H1 (cell line): ENCODE measurements at regions not wholly inside any gene's neighbourhood (a gene's known extent, or its start where the extent isn't known, plus 50 kb on each side); places are given as distances from the start of the nearest gene placed in this dataset.

Experiments
- CTCF ChIA-PET: fragments of 300-600 bp; sonication (Branson Sonifier 250); formaldehyde crosslinking; loops from one replicate; lab custom pipeline; 2021; ENCODE audit not compliant: partially characterized antibody; lab: Charles Lee
- POLR2A ChIA-PET: fragments of 300-600 bp; sonication (Branson Sonifier 250); formaldehyde crosslinking; loops from one replicate; lab custom pipeline; 2021; ENCODE audit warnings: inconsistent platforms; ENCODE audit not compliant: partially characterized antibody; lab: Charles Lee
- DNase-seq, 2 experiments: peaks; one replicate each; pipeline versions ENCODE4 v3.0.0 to v3.0.0-alpha.2; 2010 to 2022; ENCODE audit warnings: low spot score in 2 of 2, low read depth in 1 of 2, mixed read lengths in 1 of 2
- FAIRE-seq: peaks from 2 replicates; lab custom pipeline; 2011; peaks lifted over from hg19 to GRCh38; lab: Jason Lieb, UNC
- H2AFZ ChIP-seq: 2 replicates; pipeline ENCODE4 v1.8.1; 2012; ENCODE audit warnings: low read length, inconsistent platforms
- H2AK5ac ChIP-seq: 2 replicates; pipeline ENCODE4 v1.6.1; 2013; ENCODE audit warnings: low read depth, low read length
- H2BK120ac ChIP-seq: replicated peaks from 2 replicates; pipeline ENCODE3; 2013; ENCODE audit warnings: low read depth, low read length, inconsistent platforms
- H2BK12ac ChIP-seq: 2 replicates; pipeline ENCODE4 v1.6.1; 2013; ENCODE audit warnings: low read depth, low read length
- H2BK15ac ChIP-seq: 2 replicates; pipeline ENCODE4 v1.6.1; 2013; ENCODE audit warnings: low read length
- H2BK20ac ChIP-seq: 2 replicates; pipeline ENCODE4 v1.6.1; 2013; ENCODE audit warnings: low read length
- H2BK5ac ChIP-seq: 2 replicates; pipeline ENCODE4 v1.6.1; 2013; ENCODE audit warnings: low read depth, low read length
- H3K14ac ChIP-seq: 2 replicates; pipeline ENCODE4 v1.6.1; 2013; ENCODE audit warnings: inconsistent platforms; ENCODE audit not compliant: insufficient read length
- H3K18ac ChIP-seq: 2 replicates; pipeline ENCODE4 v1.6.1; 2013; ENCODE audit warnings: low read length; ENCODE audit errors: extremely low read depth
- H3K23ac ChIP-seq: 2 replicates; pipeline ENCODE4 v1.6.1; 2013; ENCODE audit warnings: inconsistent platforms; ENCODE audit not compliant: insufficient read length
- H3K23me2 ChIP-seq: 2 replicates; pipeline ENCODE4 v1.6.1; 2013; ENCODE audit warnings: low read depth, low read length
- H3K27ac ChIP-seq: 2 replicates; pipeline ENCODE4 v1.6.1; 2011; ENCODE audit warnings: low read depth, low read length, inconsistent platforms
- H3K27me3 ChIP-seq, 4 experiments: replicated peaks in 1 of 4; 1 replicate in 1 of 4; 2 replicates in 3 of 4; pipeline versions ENCODE4 v1.6.1 to v1.8.1; 2011 to 2013; ENCODE audit warnings: low read length in 3 of 4, mild to moderate bottlenecking in 3 of 4, inconsistent platforms in 2 of 4, mixed read lengths in 2 of 4, moderate library complexity in 1 of 4; ENCODE audit not compliant: control insufficient read depth in 3 of 4, insufficient read depth in 3 of 4; ENCODE audit errors: extremely low read depth in 1 of 4
- H3K36me3 ChIP-seq, 4 experiments: 2 replicates each; pipeline versions ENCODE4 v1.6.1 to v1.8.1; 2011 to 2013; ENCODE audit warnings: mild to moderate bottlenecking in 4 of 4, low read length in 3 of 4, moderate library complexity in 2 of 4, control low read depth in 1 of 4, inconsistent platforms in 1 of 4; ENCODE audit not compliant: insufficient read depth in 4 of 4, control insufficient read depth in 2 of 4
- H3K4ac ChIP-seq: replicated peaks from 2 replicates; pipeline ENCODE3; 2013; ENCODE audit warnings: low read length, low read depth, mixed read lengths, inconsistent platforms; ENCODE audit not compliant: insufficient read length
- H3K4me1 ChIP-seq, 4 experiments: replicated peaks in 1 of 4; 1 replicate in 1 of 4; 2 replicates in 3 of 4; pipeline versions ENCODE4 v1.6.1 to v1.8.1; 2011 to 2013; ENCODE audit warnings: low read length in 3 of 4, inconsistent platforms in 2 of 4, mixed read lengths in 1 of 4; ENCODE audit not compliant: insufficient read depth in 4 of 4, control insufficient read depth in 3 of 4
- H3K4me2 ChIP-seq, 2 experiments: 2 replicates each; pipeline versions ENCODE4 v1.6.1 to v1.8.1; 2011 to 2013; ENCODE audit warnings: low read depth in 2 of 2, low read length in 2 of 2, control low read depth in 1 of 2, inconsistent platforms in 1 of 2, mild to moderate bottlenecking in 1 of 2; ENCODE audit not compliant: insufficient read depth in 1 of 2
- H3K4me3 ChIP-seq, 4 experiments: fragments of 200-600, 300-600 bp in 1 of 4; sonication (generic), shearing (Covaris generic), sonication (Bioruptor Twin) in 1 of 4; 2 replicates each; pipeline versions ENCODE4 v1.5.1 to v1.8.1; 2011 to 2016; ENCODE audit warnings: low read length in 4 of 4, low read depth in 3 of 4, control low read depth in 2 of 4, inconsistent platforms in 2 of 4, mild to moderate bottlenecking in 2 of 4, mixed read lengths in 1 of 4, moderate library complexity in 1 of 4; ENCODE audit not compliant: insufficient read depth in 2 of 4; ENCODE audit errors: extremely low read depth in 1 of 4
- H3K56ac ChIP-seq: replicated peaks from 2 replicates; pipeline ENCODE3; 2013; ENCODE audit warnings: low read depth, mild to moderate bottlenecking, mixed read lengths, low read length, inconsistent platforms; ENCODE audit not compliant: insufficient read length
- H3K79me1 ChIP-seq: 2 replicates; pipeline ENCODE4 v1.6.1; 2013; ENCODE audit warnings: low read depth, low read length, control low read depth
- H3K79me2 ChIP-seq, 2 experiments: 2 replicates each; pipeline versions ENCODE4 v1.6.1 to v1.8.1; 2012 to 2013; ENCODE audit warnings: low read length in 2 of 2, mild to moderate bottlenecking in 2 of 2, inconsistent platforms in 1 of 2; ENCODE audit not compliant: insufficient read depth in 2 of 2, control insufficient read depth in 1 of 2
- H3K9ac ChIP-seq, 4 experiments: replicated peaks in 1 of 4; 1 replicate in 1 of 4; 2 replicates in 3 of 4; pipeline versions ENCODE4 v1.6.1 to v1.8.1; 2011 to 2013; ENCODE audit warnings: low read depth in 3 of 4, low read length in 3 of 4, control low read depth in 2 of 4, mild to moderate bottlenecking in 2 of 4, moderate library complexity in 2 of 4, inconsistent platforms in 1 of 4; ENCODE audit errors: extremely low read depth in 1 of 4
- H3K9me3 ChIP-seq, 2 experiments: 2 replicates each; pipeline versions ENCODE4 v1.6.1 to v1.8.1; 2012 to 2013; ENCODE audit warnings: mild to moderate bottlenecking in 2 of 2, moderate library complexity in 2 of 2, control low read depth in 1 of 2, inconsistent platforms in 1 of 2, low read depth in 1 of 2, low read length in 1 of 2, mixed read lengths in 1 of 2; ENCODE audit not compliant: insufficient read depth in 2 of 2
- H4K20me1 ChIP-seq, 2 experiments: replicated peaks in 1 of 2; 2 replicates each; pipeline versions ENCODE3 to v1.8.1; 2011 to 2013; ENCODE audit warnings: inconsistent platforms in 2 of 2, low read length in 2 of 2, mild to moderate bottlenecking in 1 of 2; ENCODE audit not compliant: insufficient read depth in 2 of 2, control insufficient read depth in 1 of 2
- H4K5ac ChIP-seq: 2 replicates; pipeline ENCODE4 v1.6.1; 2013; ENCODE audit warnings: low read length, low read depth, mixed read lengths, inconsistent platforms; ENCODE audit not compliant: insufficient read length
- H4K8ac ChIP-seq: 2 replicates; pipeline ENCODE4 v1.8.0; 2013; ENCODE audit warnings: mild to moderate bottlenecking, moderate library complexity, low read length, inconsistent platforms; ENCODE audit not compliant: insufficient read depth; ENCODE audit errors: extremely low read depth
- H4K91ac ChIP-seq: replicated peaks from 2 replicates; pipeline ENCODE3; 2013; ENCODE audit warnings: low read length, mixed read lengths, inconsistent platforms; ENCODE audit not compliant: insufficient read length
- CEBPB ChIP-seq: IDR thresholded peaks from 2 replicates; pipeline ENCODE4 v1.6.1; 2012; ENCODE audit warnings: low read depth, low read length
- E2F6 ChIP-seq: IDR thresholded peaks from 2 replicates; pipeline ENCODE4 v1.6.1; 2012; ENCODE audit warnings: inconsistent platforms
- EGR1 ChIP-seq: IDR thresholded peaks from 2 replicates; pipeline ENCODE4 v1.6.1; 2011; ENCODE audit warnings: low read depth, low read length, borderline replicate concordance
- FOSL1 ChIP-seq: IDR thresholded peaks from 2 replicates; pipeline ENCODE4 v1.6.1; 2011; ENCODE audit warnings: mild to moderate bottlenecking, low read depth, low read length, moderate library complexity; ENCODE audit not compliant: insufficient read depth
- GTF2F1 ChIP-seq: IDR thresholded peaks from 2 replicates; pipeline ENCODE4 v1.6.1; 2012; ENCODE audit warnings: low read depth, low read length, improper control_type of control experiment, borderline replicate concordance
- POLR2A ChIP-seq, 2 experiments: IDR thresholded peaks; 1 replicate in 1 of 2; 2 replicates in 1 of 2; pipeline ENCODE4 v1.6.1; 2011; ENCODE audit warnings: low read depth in 2 of 2, low read length in 2 of 2, mild to moderate bottlenecking in 2 of 2; ENCODE audit errors: control extremely low read depth in 1 of 2
- RAD21 ChIP-seq, 2 experiments: IDR thresholded peaks in 1 of 2; conservative IDR thresholded peaks in 1 of 2; 2 replicates each; pipeline ENCODE4 v1.6.1; 2011; ENCODE audit warnings: low read depth in 2 of 2, low read length in 2 of 2, improper control_type of control experiment in 1 of 2, inconsistent platforms in 1 of 2, mild to moderate bottlenecking in 1 of 2, moderate library complexity in 1 of 2
- SAP30 ChIP-seq: fragments of 300-600 bp; sonication (generic); IDR thresholded peaks from 2 replicates; pipeline ENCODE4 v1.7.1; 2012; ENCODE audit warnings: low read length, moderate library complexity, mild to moderate bottlenecking, inconsistent platforms; ENCODE audit not compliant: insufficient read depth, insufficient replicate concordance
- SIRT6 ChIP-seq: IDR thresholded peaks from one replicate; pipeline ENCODE4 v1.7.1; 2012; ENCODE audit warnings: low read length, inconsistent platforms
- SIX5 ChIP-seq: IDR thresholded peaks from 2 replicates; pipeline ENCODE4 v1.6.1; 2011; ENCODE audit warnings: mild to moderate bottlenecking, low read depth, low read length
- SP2 ChIP-seq: IDR thresholded peaks from 2 replicates; pipeline ENCODE4 v1.6.1; 2012; ENCODE audit warnings: mild to moderate bottlenecking, low read length, inconsistent platforms
- TEAD4 ChIP-seq: IDR thresholded peaks from 2 replicates; pipeline ENCODE4 v1.6.1; 2012; ENCODE audit warnings: low read depth, low read length, inconsistent platforms, mixed read lengths
- YY1 ChIP-seq: IDR thresholded peaks from 2 replicates; pipeline ENCODE4 v1.6.1; 2011; ENCODE audit warnings: low read depth, mild to moderate bottlenecking, low read length
- ZNF274 ChIP-seq: IDR thresholded peaks from 2 replicates; pipeline ENCODE4 v1.7.0; 2012; ENCODE audit warnings: low read length, borderline replicate concordance; ENCODE audit errors: extremely low read depth
- WGBS, 2 experiments: shearing (Covaris generic) in 1 of 2; methylation state at CpG; one replicate each; pipeline versions ENCODE4 v1.1.6 to v1.1.7; 2013 to 2015; ENCODE audit warnings: low lambda C conversion rate in 2 of 2, mixed read lengths in 2 of 2, inconsistent platforms in 1 of 2, low coverage in 1 of 2, missing lambda C conversion rate in 1 of 2; ENCODE audit not compliant: insufficient replicate concordance in 2 of 2, insufficient coverage in 1 of 2, insufficient read length in 1 of 2; ENCODE audit errors: extremely low coverage in 1 of 2, missing lambda C conversion rate in 1 of 2; 5-methylcytosine and 5-hydroxymethylcytosine counted together

GRCh38 chr4:177508662-177509061 lies 66.4 kb upstream of the AGA start:
- WGBS, 2 experiments: 96% methylated on average over 6 of the region's 6 CpGs; no CpG with 5 or more reads in 1 of the 2 experiments
- no peaks in the 10 kb centered on the region for H3K36me3 ChIP-seq
- DNase-seq: no peak
- H2BK12ac ChIP-seq: no peak overlapping the region
- no peak overlapping the region for H3K18ac ChIP-seq
- no peak overlapping the region for H3K4ac ChIP-seq
- no peak overlapping the region for H3K23ac ChIP-seq
- H3K4me1 ChIP-seq: peaks cover 0 to 3% (median 0%) of the 10 kb centered on the region in 4 experiments; a peak in 1 of 7 replicates
- no peaks in the 10 kb centered on the region for H3K9me3 ChIP-seq
- no peak overlapping the region for H2AK5ac ChIP-seq
- H2BK120ac ChIP-seq: no peak overlapping the region
- no peak overlapping the region for H4K5ac ChIP-seq
- H2BK20ac ChIP-seq: no peak overlapping the region
- H2BK5ac ChIP-seq: no peak overlapping the region
- no peak overlapping the region for H4K91ac ChIP-seq
- H2BK15ac ChIP-seq: no peak overlapping the region
- H3K4me2 ChIP-seq: no peak overlapping the region
- no peak overlapping the region for H4K8ac ChIP-seq
- H3K27ac ChIP-seq: no peak overlapping the region
- H3K14ac ChIP-seq: no peak overlapping the region
- H4K20me1 ChIP-seq: no peaks in the 10 kb centered on the region
- no peak overlapping the region for H3K4me3 ChIP-seq
- no peaks in the 10 kb centered on the region for H3K27me3 ChIP-seq
- no peaks in the 10 kb centered on the region for H3K79me2 ChIP-seq
- H3K9ac ChIP-seq: no peak overlapping the region
- TF ChIP-seq SP2: no peak
- TF ChIP-seq E2F6: no peak
- no peak for TF ChIP-seq SIRT6
- TF ChIP-seq CEBPB: no peak
- no peak for TF ChIP-seq YY1
- TF ChIP-seq ZNF274: no peak
- TF ChIP-seq SIX5: no peak
- TF ChIP-seq EGR1: no peak
- no peak for TF ChIP-seq FOSL1
- TF ChIP-seq RAD21 (IDR thresholded peaks at IDR 0.05 in 1 of 2, conservative IDR thresholded peaks at IDR 0.05 in 1 of 2; ENCODE audit: low read depth in 2 of 2, low read length in 2 of 2): no peak
- TF ChIP-seq SAP30: no peak
- no peak for TF ChIP-seq POLR2A (IDR thresholded peaks at IDR 0.05; ENCODE audit: control extremely low read depth in 1 of 2, low read depth in 2 of 2, low read length in 2 of 2)
- no peak for TF ChIP-seq TEAD4
- no peak for TF ChIP-seq GTF2F1
- H2AFZ ChIP-seq: no peak overlapping the region
- no peaks in the 10 kb centered on the region for H3K79me1 ChIP-seq
- no peak overlapping the region for H3K56ac ChIP-seq
- POLR2A ChIA-PET: interaction anchor here (1.5 kb wide), 1 partner anchor 66 kb away, joined by 3 read pairs; no protein-coding TSS in a partner anchor
- no peaks in the 10 kb centered on the region for H3K23me2 ChIP-seq
- FAIRE-seq: no peak
- CTCF ChIA-PET: interaction anchor here (0.7 to 1.4 kb wide), 3 partner anchors 128 to 258 kb away, joined by 3 to 5 read pairs (median 3); no protein-coding TSS in a partner anchor
